ENCODE measurements at regions not wholly inside any gene's neighbourhood (a gene's known extent, or its start where the extent isn't known, plus 50 kb on each side); places are given as distances from the start of the nearest gene placed in this dataset.

- Histone ChIP-seq H4K20me1 (ENCODE audit: control insufficient read depth, extremely low read depth, insufficient read depth, low read length) (no peaks in the 10 kb centered on the region), H3K9ac (ENCODE audit: insufficient read depth, low read length) (no peak overlapping the region), H3K4me2 (ENCODE audit: extremely low read depth, insufficient read depth, low read length) (no peak overlapping the region), H3K79me2 (ENCODE audit: control insufficient read depth, insufficient read depth, low read length) (no peaks in the 10 kb centered on the region), H2AFZ (ENCODE audit: low read length) (no peak overlapping the region), H3K36me3 (ENCODE audit: control insufficient read depth, insufficient read depth, low read length) (no peaks in the 10 kb centered on the region), H3K27me3 (ENCODE audit: control insufficient read depth, insufficient read depth, low read length) (no peaks in the 10 kb centered on the region), H3K4me3 (replicated peaks in 1 of 4; ENCODE audit: control extremely low read depth in 1 of 4, insufficient read depth in 1 of 4, low read depth in 3 of 4, low read length in 4 of 4) (no peak overlapping the region), H3K27ac (ENCODE audit: insufficient read depth, low read length) (no peak overlapping the region), H3K4me1 (ENCODE audit: control insufficient read depth, extremely low read depth, insufficient read depth, low read length) (no peaks in the 10 kb centered on the region), H3K9me3 (ENCODE audit: control insufficient read depth, insufficient read depth, low read depth, low read length) (no peaks in the 10 kb centered on the region)
- no peak for TF ChIP-seq EZH2 (IDR thresholded peaks at IDR 0.05; ENCODE audit: low read length, missing control alignments)
- no peak for TF ChIP-seq CTCF (conservative IDR thresholded peaks at IDR 0.05 in 1 of 2, IDR thresholded peaks at IDR 0.05 in 1 of 2; ENCODE audit: low read depth in 1 of 2, low read length in 2 of 2)
- DNase-seq (ENCODE audit: low read depth in 2 of 2) = no peak
Observed at GRCh38 chr1:183753464-183753891, 51.4 kb upstream of the RGL1 start.

GRCh38 chr1:183744132-183744913 lies 60.6 kb upstream of the RGL1 start:
- Histone ChIP-seq H3K27ac (ENCODE audit: insufficient read depth, low read length) (no peak overlapping the region), H3K9me3 (ENCODE audit: control insufficient read depth, insufficient read depth, low read depth, low read length) (no peaks in the 10 kb centered on the region), H2AFZ (ENCODE audit: low read length) (no peak overlapping the region), H3K36me3 (ENCODE audit: control insufficient read depth, insufficient read depth, low read length) (no peaks in the 10 kb centered on the region), H3K9ac (ENCODE audit: insufficient read depth, low read length) (no peak overlapping the region), H3K79me2 (ENCODE audit: control insufficient read depth, insufficient read depth, low read length) (no peaks in the 10 kb centered on the region), H3K4me2 (ENCODE audit: extremely low read depth, insufficient read depth, low read length) (no peak overlapping the region), H3K4me3 (replicated peaks in 1 of 4; ENCODE audit: control extremely low read depth in 1 of 4, insufficient read depth in 1 of 4, low read depth in 3 of 4, low read length in 4 of 4) (no peak overlapping the region), H4K20me1 (ENCODE audit: control insufficient read depth, extremely low read depth, insufficient read depth, low read length) (no peaks in the 10 kb centered on the region), H3K4me1 (ENCODE audit: control insufficient read depth, extremely low read depth, insufficient read depth, low read length) (no peaks in the 10 kb centered on the region), H3K27me3 (ENCODE audit: control insufficient read depth, insufficient read depth, low read length) (no peaks in the 10 kb centered on the region)
- no peak for DNase-seq (ENCODE audit: low read depth in 2 of 2)
- no peak for TF ChIP-seq EZH2 (IDR thresholded peaks at IDR 0.05; ENCODE audit: low read length, missing control alignments)
- no peak for TF ChIP-seq CTCF (conservative IDR thresholded peaks at IDR 0.05 in 1 of 2, IDR thresholded peaks at IDR 0.05 in 1 of 2; ENCODE audit: low read depth in 1 of 2, low read length in 2 of 2)

GRCh38 chr1:183742355-183742754 lies 62.6 kb upstream of the RGL1 start:
- no peaks in the 10 kb centered on the region for H3K9me3 ChIP-seq (ENCODE audit: control insufficient read depth, insufficient read depth, low read depth, low read length)
- no peak for TF ChIP-seq EZH2 (IDR thresholded peaks at IDR 0.05; ENCODE audit: low read length, missing control alignments)
- no peak for TF ChIP-seq CTCF (conservative IDR thresholded peaks at IDR 0.05 in 1 of 2, IDR thresholded peaks at IDR 0.05 in 1 of 2; ENCODE audit: low read depth in 1 of 2, low read length in 2 of 2)
- H3K9ac ChIP-seq (ENCODE audit: insufficient read depth, low read length) = no peak overlapping the region
- no peaks in the 10 kb centered on the region for H3K79me2 ChIP-seq (ENCODE audit: control insufficient read depth, insufficient read depth, low read length)
- no peaks in the 10 kb centered on the region for H3K4me1 ChIP-seq (ENCODE audit: control insufficient read depth, extremely low read depth, insufficient read depth, low read length)
- H3K4me3 ChIP-seq (replicated peaks in 1 of 4; ENCODE audit: control extremely low read depth in 1 of 4, insufficient read depth in 1 of 4, low read depth in 3 of 4, low read length in 4 of 4) = no peak overlapping the region
- no peak for DNase-seq (ENCODE audit: low read depth in 2 of 2)
- no peaks in the 10 kb centered on the region for H3K36me3 ChIP-seq (ENCODE audit: control insufficient read depth, insufficient read depth, low read length)
- H2AFZ ChIP-seq (ENCODE audit: low read length) = no peak overlapping the region
- no peaks in the 10 kb centered on the region for H3K27me3 ChIP-seq (ENCODE audit: control insufficient read depth, insufficient read depth, low read length)
- no peak overlapping the region for H3K4me2 ChIP-seq (ENCODE audit: extremely low read depth, insufficient read depth, low read length)
- H3K27ac ChIP-seq (ENCODE audit: insufficient read depth, low read length) = no peak overlapping the region
- no peaks in the 10 kb centered on the region for H4K20me1 ChIP-seq (ENCODE audit: control insufficient read depth, extremely low read depth, insufficient read depth, low read length)

Data from fibroblast of lung (primary cell).